A549 (cell line): ENCODE measurements at regions not wholly inside any gene's neighbourhood (a gene's known extent, or its start where the extent isn't known, plus 50 kb on each side); places are given as distances from the start of the nearest gene placed in this dataset.

Experiments used
- ATAC-seq, 2 experiments: fragments of 200-7000 bp in 1 of 2; fragments of >200 bp in 1 of 2; cut with Nextera tagmentation in 1 of 2; cut with Tn5 transposase in 1 of 2; 3 replicates each; pipeline versions ENCODE4 v1.8.0 to v1.9.1; 2018 to 2020; ENCODE audit warnings: mild to moderate bottlenecking in 1 of 2, moderate library complexity in 1 of 2
- CTCF ChIA-PET: fragments of 300-600 bp; sonication (Branson Sonifier 250); formaldehyde crosslinking; extraction: SDS; loops from one replicate; lab custom pipeline; 2021; ENCODE audit warnings: antibody characterized with exemption, inconsistent platforms; lab: Yijun Ruan, JAX
- POLR2A ChIA-PET: fragments of 350-600 bp; formaldehyde crosslinking; extraction: SDS; loops from one replicate; lab custom pipeline; 2021; ENCODE audit warnings: antibody characterized with exemption, inconsistent platforms; lab: Yijun Ruan, JAX
- DNase-seq, 2 experiments: peaks; one replicate each; pipeline versions ENCODE4 v3.0.0 to v3.0.0-alpha.2; 2011 to 2016; ENCODE audit warnings: low read depth in 1 of 2, low spot score in 1 of 2
- FAIRE-seq: peaks from 2 replicates; lab custom pipeline; 2011; peaks lifted over from hg19 to GRCh38; lab: Jason Lieb, UNC
- H3K27ac ChIP-seq, 2 experiments: fragments of >200 bp; sonication (Bioruptor Twin); formaldehyde crosslinking; 3 replicates each; pipeline ENCODE4 v1.5.1; 2016 to 2017
- H3K4me1 ChIP-seq: fragments of >200 bp; sonication (Bioruptor Twin); formaldehyde crosslinking; 3 replicates; pipeline ENCODE4 v1.6.1; 2016
- H3K4me2 ChIP-seq: fragments of >200 bp; sonication (Bioruptor Twin); formaldehyde crosslinking; 3 replicates; pipeline ENCODE4 v1.6.1; 2016
- H3K4me3 ChIP-seq: fragments of >200 bp; sonication (Bioruptor Twin); formaldehyde crosslinking; 3 replicates; pipeline ENCODE4 v1.5.1; 2016
- H3K9me3 ChIP-seq: fragments of >200 bp; sonication (Bioruptor Twin); formaldehyde crosslinking; 3 replicates; pipeline ENCODE4 v1.6.1; 2016
- ATOH8 ChIP-seq: fragments of 250-450 bp; sonication (Bioruptor Pico); IDR thresholded peaks from 2 replicates; pipeline ENCODE4 v1.5.0; 2020; ENCODE audit warnings: low read depth, mild to moderate bottlenecking, moderate library complexity
- CBX8 ChIP-seq: fragments of 200-600 bp; sonication (generic); IDR thresholded peaks from 2 replicates; pipeline ENCODE4 v1.6.1; 2016
- CEBPB ChIP-seq, 2 experiments: fragments of >200 bp in 1 of 2; sonication (Bioruptor Twin) in 1 of 2; formaldehyde crosslinking in 1 of 2; IDR thresholded peaks; 2 replicates each; pipeline ENCODE4 v1.6.1; 2012 to 2016
- CHD2 ChIP-seq: fragments of 150-350 bp; IDR thresholded peaks from 2 replicates; pipeline ENCODE4 v1.6.1; 2014; ENCODE audit warnings: low read length; ENCODE audit not compliant: partially characterized antibody
- CTCF ChIP-seq: fragments of >200 bp; sonication (Bioruptor Twin); formaldehyde crosslinking; IDR thresholded peaks from 3 replicates; pipeline ENCODE4 v1.5.1; 2016
- ELK1 ChIP-seq: fragments of 150-350 bp; IDR thresholded peaks from 2 replicates; pipeline ENCODE4 v1.6.1; 2014; ENCODE audit warnings: low read depth, mild to moderate bottlenecking, low read length
- EP300 ChIP-seq, 2 experiments: fragments of >200 bp; sonication (Bioruptor Twin); formaldehyde crosslinking; IDR thresholded peaks; 2 replicates in 1 of 2; 3 replicates in 1 of 2; pipeline ENCODE4 v1.6.1; 2016 to 2017
- FOSL2 ChIP-seq, 2 experiments: fragments of 450-650 bp in 1 of 2; fragments of >200 bp in 1 of 2; sonication (Bioruptor Twin) in 1 of 2; formaldehyde crosslinking; IDR thresholded peaks; 2 replicates each; pipeline versions ENCODE4 v1.5.0 to v1.6.1; 2016 to 2020; ENCODE audit warnings: mild to moderate bottlenecking in 1 of 2, moderate library complexity in 1 of 2
- HEYL ChIP-seq: fragments of 250-450 bp; sonication (Bioruptor Pico); IDR thresholded peaks from 2 replicates; pipeline ENCODE4 v1.8.0; 2021; ENCODE audit warnings: mild to moderate bottlenecking, moderate library complexity
- HMGXB4 ChIP-seq: fragments of 250-450 bp; sonication (Bioruptor Pico); IDR thresholded peaks from 2 replicates; pipeline ENCODE4 v1.5.0; 2021; ENCODE audit warnings: mild to moderate bottlenecking, moderate library complexity, borderline replicate concordance
- KDM1A ChIP-seq: fragments of 200-600 bp; sonication (generic); IDR thresholded peaks from 2 replicates; pipeline ENCODE4 v1.6.1; 2016; ENCODE audit warnings: low read depth, mild to moderate bottlenecking
- KDM5A ChIP-seq: fragments of 200-600 bp; sonication (generic); IDR thresholded peaks from 2 replicates; pipeline ENCODE4 v1.6.1; 2016; ENCODE audit warnings: antibody characterized with exemption, mild to moderate bottlenecking
- MYC ChIP-seq: IDR thresholded peaks from 2 replicates; pipeline ENCODE4 v1.6.1; 2012; ENCODE audit warnings: mild to moderate bottlenecking, inconsistent platforms, low read length, improper control_type of control experiment, borderline replicate concordance
- NFE2L2 ChIP-seq: fragments of 150-350 bp; conservative IDR thresholded peaks from 2 replicates; pipeline ENCODE4 v1.6.1; 2014; ENCODE audit warnings: low read length
- PBX3 ChIP-seq: IDR thresholded peaks from 2 replicates; pipeline ENCODE4 v1.6.1; 2012
- PHF8 ChIP-seq: fragments of 200-600 bp; sonication (generic); IDR thresholded peaks from 2 replicates; pipeline ENCODE4 v1.6.1; 2016; ENCODE audit warnings: low read depth, mild to moderate bottlenecking, antibody characterized with exemption, moderate library complexity, borderline replicate concordance
- RFX5 ChIP-seq: fragments of 450-650 bp; IDR thresholded peaks from 2 replicates; pipeline ENCODE4 v1.7.1; 2014; ENCODE audit warnings: antibody characterized with exemption, mild to moderate bottlenecking, moderate library complexity
- SREBF2 ChIP-seq: fragments of 450-650 bp; IDR thresholded peaks from 2 replicates; pipeline ENCODE4 v1.6.1; 2014; ENCODE audit warnings: mild to moderate bottlenecking, moderate library complexity
- WGBS: methylation state at CpG from one replicate; pipeline ENCODE4 v1.1.6; 2017; ENCODE audit errors: missing lambda C conversion rate; 5-methylcytosine and 5-hydroxymethylcytosine counted together

- CTCF ChIA-PET, result no interaction called here
- FAIRE-seq, result no peak
These were observed 236.7 kb upstream of the TNRC6C start for GRCh38 chr17:77721846-77722160.

More at GRCh38 chr17:77721846-77722160, 236.7 kb upstream of the TNRC6C start:
- POLR2A ChIA-PET, result no interaction called here
- DNase-seq, result no peak
- no peaks in the 10 kb centered on the region for H3K4me1 ChIP-seq
- H3K27ac ChIP-seq, result no peak overlapping the region
- no peak for TF ChIP-seq MYC
- no peak for TF ChIP-seq CHD2
- no peak for TF ChIP-seq KDM5A
- TF ChIP-seq CEBPB (IDR thresholded peaks at IDR 0.05), result no peak
- no peak for TF ChIP-seq CTCF
- no peak for TF ChIP-seq PHF8
- no peak for TF ChIP-seq NFE2L2
- TF ChIP-seq SREBF2, result no peak
- TF ChIP-seq HEYL (CRISPR knock-in tag), result no peak
- TF ChIP-seq ELK1, result no peak
- TF ChIP-seq PBX3, result no peak
- TF ChIP-seq KDM1A, result no peak
- no peak for TF ChIP-seq EP300 (IDR thresholded peaks at IDR 0.05)
- TF ChIP-seq HMGXB4, result no peak
- no peak for TF ChIP-seq RFX5
- TF ChIP-seq ATOH8 (CRISPR knock-in tag), result no peak
- no peak for TF ChIP-seq FOSL2 (IDR thresholded peaks at IDR 0.05)
- TF ChIP-seq FOSL2 (CRISPR knock-in tag; IDR thresholded peaks at IDR 0.05), result no peak
- TF ChIP-seq CBX8, result no peak
- H3K9me3 ChIP-seq, result peaks cover 7% of the 10 kb centered on the region; the same call in 2 of the 3 replicates
- WGBS, result 18% methylated on average over 3 of the region's 3 CpGs
- no peak overlapping the region for H3K4me2 ChIP-seq
- ATAC-seq, result no peak
- H3K4me3 ChIP-seq, result no peak overlapping the region
